ACC112 (cell line): ENCODE measurements at regions not wholly inside any gene's neighbourhood (a gene's known extent, or its start where the extent isn't known, plus 50 kb on each side); places are given as distances from the start of the nearest gene placed in this dataset.

ENCODE experiments used
- H2AFZ ChIP-seq: fragments of 200-600 bp; sonication (generic); one replicate; pipeline ENCODE4 v1.6.0; 2017; ENCODE audit warnings: antibody characterized with exemption, low read length; ENCODE audit not compliant: unreplicated experiment
- H3K27ac ChIP-seq: fragments of 200-600 bp; sonication (generic); 2 replicates; pipeline ENCODE4 v1.5.1; 2014; ENCODE audit warnings: low read depth, mild to moderate bottlenecking, antibody characterized with exemption, low read length, moderate library complexity
- H3K27me3 ChIP-seq: fragments of 200-600 bp; sonication (generic); 2 replicates; pipeline ENCODE4 v1.6.1; 2014; ENCODE audit warnings: mild to moderate bottlenecking, antibody characterized with exemption, low read length, moderate library complexity, mixed read lengths; ENCODE audit not compliant: insufficient read depth
- H3K36me3 ChIP-seq: fragments of 200-600 bp; sonication (generic); 2 replicates; pipeline ENCODE4 v1.6.1; 2016; ENCODE audit warnings: mild to moderate bottlenecking, antibody characterized with exemption, low read length, moderate library complexity, mixed read lengths; ENCODE audit not compliant: insufficient read depth
- H3K4me1 ChIP-seq: fragments of 200-600 bp; sonication (generic); one replicate; pipeline ENCODE4 v1.6.1; 2016; ENCODE audit warnings: low read length, mixed read lengths; ENCODE audit not compliant: insufficient read depth, unreplicated experiment, control insufficient read depth
- H3K4me3 ChIP-seq: fragments of 200-600 bp; sonication (generic); 2 replicates; pipeline ENCODE4 v1.5.1; 2014; ENCODE audit warnings: mild to moderate bottlenecking, low read depth, low read length
- H3K79me2 ChIP-seq: fragments of 200-600 bp; sonication (generic); one replicate; pipeline ENCODE4 v1.6.0; 2016; ENCODE audit warnings: low read length; ENCODE audit not compliant: control insufficient read depth, unreplicated experiment, insufficient read depth

- Histone ChIP-seq H3K79me2 (no peaks in the 10 kb centered on the region), H3K27me3 (no peaks in the 10 kb centered on the region), H2AFZ (peak overlapping the region; percentile 10), H3K4me1 (peaks cover 42% of the 10 kb centered on the region), H3K27ac (peak overlapping the region; percentile 92), H3K36me3 (no peaks in the 10 kb centered on the region), H3K4me3 (no peak overlapping the region)
Measured at GRCh38 chr2:237196409-237196808, 110.7 kb downstream of the COPS8 start.

DNA sequence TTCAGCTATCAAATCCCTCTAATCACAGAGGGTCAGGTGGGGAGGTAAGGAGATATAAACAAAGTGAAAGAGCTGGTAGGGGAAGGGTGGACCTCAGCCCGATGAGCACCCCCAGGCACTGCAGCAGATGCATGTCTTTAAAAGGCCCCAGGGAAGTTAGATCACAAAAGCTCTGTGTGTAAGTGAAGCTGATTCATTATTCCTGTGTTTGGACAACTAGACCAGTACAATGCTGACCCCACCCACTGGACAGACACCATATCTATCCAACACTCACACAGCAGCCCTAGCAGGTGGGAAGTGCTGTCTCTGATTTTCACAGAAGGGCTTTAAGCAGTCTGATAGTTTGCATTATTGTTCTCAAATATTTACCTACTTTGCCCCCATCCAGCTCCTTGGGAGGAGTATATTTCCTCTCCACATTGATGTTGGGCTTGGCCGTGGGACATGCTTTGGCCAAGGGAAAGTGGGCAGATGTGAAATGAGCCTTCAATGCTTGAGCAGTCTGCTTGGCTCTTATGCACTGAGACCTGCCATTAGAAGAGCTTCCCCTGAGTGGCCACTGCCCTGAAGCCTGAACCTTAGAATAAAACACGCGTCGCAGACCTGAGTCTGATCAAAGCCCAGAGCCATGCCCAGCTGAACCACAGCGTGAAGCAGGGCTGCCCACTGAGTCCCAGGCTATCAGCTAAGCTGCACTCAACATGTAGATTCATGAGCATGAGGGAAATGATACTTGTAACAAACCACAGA lies 111.4 kb downstream of the COPS8 start:
- Histone ChIP-seq H3K27me3 (no peaks in the 10 kb centered on the region), H3K27ac (peak overlapping the region; percentile 92), H3K4me3 (no peak overlapping the region; the same call in 1 of the 2 replicates), H3K36me3 (no peaks in the 10 kb centered on the region), H2AFZ (peak overlapping the region; percentile 15), H3K79me2 (no peaks in the 10 kb centered on the region), H3K4me1 (peaks cover 48% of the 10 kb centered on the region)

DNA sequence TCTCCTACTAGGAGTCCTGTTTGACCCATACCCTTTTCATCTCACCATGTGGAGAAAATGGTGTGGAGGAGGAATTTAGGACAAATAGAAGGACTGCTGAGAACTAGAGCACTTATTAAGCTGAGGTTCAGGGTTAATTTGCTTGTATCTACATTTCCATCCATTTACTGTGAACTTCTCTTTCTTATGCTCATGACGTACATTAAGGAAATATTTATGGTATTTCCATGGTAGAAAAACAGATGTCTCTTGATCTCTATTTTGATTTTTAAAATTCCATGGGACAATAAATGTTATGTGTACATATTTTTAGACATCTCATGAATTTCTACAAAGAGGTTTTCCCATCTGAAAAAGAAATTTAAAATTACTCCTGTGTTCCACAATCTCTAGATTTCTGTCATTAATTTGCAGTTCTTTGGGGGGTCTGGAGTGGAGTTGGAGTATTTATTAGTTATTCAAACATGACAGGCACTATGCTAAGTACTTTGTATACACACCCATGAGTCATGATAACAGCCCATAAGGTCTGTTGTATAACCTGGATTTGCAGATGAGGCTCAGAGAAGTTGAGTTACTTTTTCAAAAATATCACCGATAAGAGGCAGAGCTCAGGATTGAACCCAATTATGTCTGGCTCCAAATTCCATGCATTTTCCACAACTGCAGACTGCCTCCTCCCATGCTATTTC lies 112.6 kb downstream of the COPS8 start:
- no peaks in the 10 kb centered on the region for H3K36me3 ChIP-seq
- peak overlapping the region; percentile 15 for H2AFZ ChIP-seq
- H3K27ac ChIP-seq = peak overlapping the region; percentile 92
- no peak overlapping the region for H3K4me3 ChIP-seq
- no peaks in the 10 kb centered on the region for H3K79me2 ChIP-seq
- H3K27me3 ChIP-seq = no peaks in the 10 kb centered on the region
- H3K4me1 ChIP-seq = peaks cover 61% of the 10 kb centered on the region

DNA sequence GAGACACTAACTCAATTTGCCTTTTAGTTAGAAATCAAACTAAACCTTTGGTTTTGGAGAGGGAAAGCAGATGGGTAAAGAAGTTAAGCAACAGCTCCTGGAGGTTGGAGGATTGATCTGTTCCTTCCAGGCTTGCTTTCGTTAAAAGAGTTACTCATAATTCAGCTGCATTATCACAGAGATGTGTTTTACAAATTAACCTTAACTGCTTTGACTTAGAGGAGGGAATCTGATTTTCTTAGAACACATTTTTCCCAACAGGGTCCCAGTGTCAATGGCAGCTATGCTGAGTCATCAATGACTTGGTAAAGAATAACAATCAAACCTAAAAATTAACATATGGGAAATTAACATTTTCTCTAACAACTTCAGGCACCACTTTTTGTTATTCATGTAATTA lies 113.4 kb downstream of the COPS8 start:
- Histone ChIP-seq H3K4me1 (peaks cover 66% of the 10 kb centered on the region), H3K36me3 (no peaks in the 10 kb centered on the region), H3K4me3 (no peak overlapping the region), H3K79me2 (no peaks in the 10 kb centered on the region), H2AFZ (peak overlapping the region; percentile 50), H3K27ac (peak overlapping the region; percentile 92), H3K27me3 (no peaks in the 10 kb centered on the region)

DNA sequence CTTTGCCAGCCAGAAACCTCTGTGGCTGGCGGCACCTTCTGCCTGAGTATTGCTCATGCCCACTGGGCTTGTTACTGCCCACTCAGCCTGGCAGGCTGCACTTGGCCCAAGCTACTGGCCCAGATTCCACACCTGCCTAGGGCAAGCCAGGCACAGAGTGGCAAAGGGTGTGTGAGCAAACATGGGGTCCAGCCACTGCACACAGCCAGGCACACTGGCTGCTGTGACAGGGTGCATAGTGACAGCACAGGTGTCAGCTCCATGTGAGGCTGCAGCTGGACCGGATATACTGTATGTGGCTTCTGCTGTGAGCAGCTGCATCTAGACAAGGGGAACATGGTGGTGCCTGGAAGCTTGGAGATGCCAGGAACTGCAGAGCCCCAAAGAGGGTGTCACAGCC lies 113.9 kb downstream of the COPS8 start:
- H3K4me3 ChIP-seq = no peak overlapping the region
- no peaks in the 10 kb centered on the region for H3K36me3 ChIP-seq
- peaks cover 66% of the 10 kb centered on the region for H3K4me1 ChIP-seq
- no peaks in the 10 kb centered on the region for H3K79me2 ChIP-seq
- H2AFZ ChIP-seq = no peak overlapping the region
- H3K27me3 ChIP-seq = no peaks in the 10 kb centered on the region
- H3K27ac ChIP-seq = peak overlapping the region; percentile 92

DNA sequence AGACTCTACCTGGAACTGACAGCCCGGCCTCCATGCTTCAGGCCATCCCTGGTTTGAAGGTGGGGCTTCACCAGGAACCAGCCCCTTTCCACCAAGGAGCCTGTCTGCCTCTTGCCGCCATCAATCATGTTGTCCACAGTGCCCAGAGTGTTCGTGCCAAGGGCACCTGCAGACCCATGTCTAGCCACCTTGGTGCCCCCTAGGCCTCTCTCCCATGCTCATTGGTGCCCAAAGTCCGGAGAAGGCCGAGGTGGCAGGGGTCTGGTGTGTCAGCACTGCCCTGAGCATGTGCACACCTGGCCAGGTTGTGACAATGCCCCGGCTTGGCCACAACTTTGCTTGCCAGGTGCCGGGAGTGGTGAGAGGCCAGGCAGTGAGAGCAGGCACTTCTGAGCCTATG lies 114.8 kb downstream of the COPS8 start:
- H3K36me3 ChIP-seq = no peaks in the 10 kb centered on the region
- no peak overlapping the region for H2AFZ ChIP-seq
- H3K27ac ChIP-seq = peak overlapping the region; percentile 92
- no peaks in the 10 kb centered on the region for H3K79me2 ChIP-seq
- H3K27me3 ChIP-seq = no peaks in the 10 kb centered on the region
- H3K4me3 ChIP-seq = no peak overlapping the region
- peaks cover 66% of the 10 kb centered on the region for H3K4me1 ChIP-seq

DNA sequence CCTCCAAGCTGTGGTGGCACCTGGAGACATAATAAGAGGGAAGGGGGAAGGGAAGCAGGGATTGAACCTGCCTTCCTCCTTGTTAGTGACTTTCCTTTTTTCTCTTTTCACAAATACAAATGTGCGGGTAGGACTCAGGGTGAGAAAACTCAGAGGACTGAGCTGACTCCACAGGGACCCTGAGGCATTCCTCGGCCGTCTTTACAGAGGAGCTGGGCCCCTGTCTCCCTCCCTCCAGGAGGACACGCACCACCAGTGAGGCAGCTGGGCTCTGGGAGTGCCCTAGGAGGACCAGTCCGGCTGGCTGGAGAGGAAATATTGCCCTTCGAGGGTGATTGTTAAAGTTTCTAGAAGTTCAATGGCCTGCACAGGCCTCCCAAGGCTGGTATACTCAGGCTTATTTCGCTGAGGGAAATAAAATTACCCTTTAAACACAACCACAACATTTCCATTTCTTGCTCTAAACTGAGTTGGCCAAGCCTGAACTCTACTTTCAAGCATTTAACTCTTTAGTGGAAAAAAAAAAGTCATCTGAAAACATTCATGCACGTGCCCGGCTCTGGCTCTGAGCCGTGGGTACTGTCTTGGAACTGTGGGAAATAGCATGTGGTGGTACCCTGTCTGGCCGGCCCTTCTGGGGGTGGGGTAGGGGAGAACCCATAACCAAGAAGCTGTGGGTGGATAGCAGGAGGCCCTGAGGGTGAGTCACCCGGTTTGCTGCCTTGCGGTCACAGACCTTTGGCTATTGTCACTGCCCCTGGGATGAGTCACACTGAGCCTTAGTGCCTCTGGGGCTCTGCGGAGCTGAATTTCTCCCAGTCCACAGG lies 116.0 kb downstream of the COPS8 start:
- Histone ChIP-seq H3K4me1 (peaks cover 60% of the 10 kb centered on the region), H2AFZ (peak overlapping the region; percentile 49), H3K27me3 (no peaks in the 10 kb centered on the region), H3K36me3 (no peaks in the 10 kb centered on the region), H3K4me3 (peak overlapping the region; percentile 12; the same call in 1 of the 2 replicates), H3K27ac (peak overlapping the region; percentile 95), H3K79me2 (no peaks in the 10 kb centered on the region)

GRCh38 chr2:237202288-237203030 lies 116.8 kb downstream of the COPS8 start:
- Histone ChIP-seq H3K27ac (peak overlapping the region; percentile 95), H3K4me1 (peaks cover 58% of the 10 kb centered on the region), H2AFZ (no peak overlapping the region), H3K4me3 (peak overlapping the region; percentile 12; the same call in 1 of the 2 replicates), H3K36me3 (no peaks in the 10 kb centered on the region), H3K27me3 (no peaks in the 10 kb centered on the region), H3K79me2 (no peaks in the 10 kb centered on the region)

DNA sequence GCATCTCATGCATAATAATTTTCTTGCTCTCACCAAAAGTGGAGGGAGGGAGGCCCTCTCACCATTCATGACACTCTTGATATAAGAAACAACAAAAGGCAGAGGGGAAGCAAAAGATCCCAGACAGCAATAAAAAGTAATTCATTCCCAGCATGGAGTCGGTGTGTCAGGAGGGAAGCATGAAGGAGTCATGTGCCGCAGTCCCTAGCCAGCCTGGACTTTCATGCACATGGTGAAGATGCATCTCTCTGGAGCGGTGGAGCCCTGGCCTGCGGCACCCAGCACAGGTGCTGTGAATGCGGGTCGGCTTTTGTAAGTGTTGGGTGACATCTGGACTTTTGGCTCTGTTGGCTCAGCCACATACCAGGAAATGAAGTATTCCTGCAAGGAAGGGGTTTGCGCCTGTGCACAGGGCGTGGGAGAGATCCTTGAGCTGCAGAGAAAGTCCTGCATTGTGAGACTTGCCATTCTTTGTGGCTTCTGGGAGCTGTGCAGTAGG lies 119.4 kb downstream of the COPS8 start:
- H3K79me2 ChIP-seq = no peaks in the 10 kb centered on the region
- H2AFZ ChIP-seq = no peak overlapping the region
- no peaks in the 10 kb centered on the region for H3K27me3 ChIP-seq
- H3K4me1 ChIP-seq = peaks cover 53% of the 10 kb centered on the region
- no peak overlapping the region for H3K27ac ChIP-seq
- no peak overlapping the region for H3K4me3 ChIP-seq
- H3K36me3 ChIP-seq = no peaks in the 10 kb centered on the region

DNA sequence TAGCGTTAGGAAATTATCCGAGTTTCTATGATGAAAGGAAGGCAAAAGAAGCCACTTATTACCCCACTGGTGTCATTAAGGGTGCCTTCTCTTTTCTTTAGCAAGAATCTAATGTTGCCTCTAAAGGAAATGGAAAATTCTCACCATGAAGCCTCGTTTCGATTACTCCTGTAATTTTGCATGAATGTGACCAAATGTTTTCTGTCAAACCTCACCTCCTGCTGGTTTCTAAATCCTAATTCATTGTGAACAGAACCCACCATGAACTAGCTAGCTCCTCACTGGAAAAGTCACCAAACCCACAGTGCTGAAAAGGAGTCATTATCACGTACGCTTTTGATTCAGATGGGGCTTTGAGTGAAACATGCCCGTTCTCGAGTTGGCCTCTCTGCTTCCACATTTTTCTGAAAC lies 119.9 kb downstream of the COPS8 start:
- Histone ChIP-seq H3K4me3 (no peak overlapping the region), H3K27ac (no peak overlapping the region)

More for the DNA sequence above, 119.9 kb downstream of the COPS8 start:
- H3K4me1 ChIP-seq = peaks cover 53% of the 10 kb centered on the region
- no peaks in the 10 kb centered on the region for H3K27me3 ChIP-seq
- no peaks in the 10 kb centered on the region for H3K36me3 ChIP-seq
- no peak overlapping the region for H2AFZ ChIP-seq
- H3K79me2 ChIP-seq = no peaks in the 10 kb centered on the region
